Kasumi-1 (cell line): ENCODE measurements at regions not wholly inside any gene's neighbourhood (a gene's known extent, or its start where the extent isn't known, plus 50 kb on each side); places are given as distances from the start of the nearest gene placed in this dataset.
"Not testable (repeated sequence)": the region's sequence is repeated elsewhere in the genome, so short reads cannot be mapped to it uniquely, and the experiment has no call there.

Experiments
- DNase-seq, 2 experiments: peaks; one replicate each; lab custom pipeline; 2025; lab: John Stamatoyannopoulos, UW

DNA sequence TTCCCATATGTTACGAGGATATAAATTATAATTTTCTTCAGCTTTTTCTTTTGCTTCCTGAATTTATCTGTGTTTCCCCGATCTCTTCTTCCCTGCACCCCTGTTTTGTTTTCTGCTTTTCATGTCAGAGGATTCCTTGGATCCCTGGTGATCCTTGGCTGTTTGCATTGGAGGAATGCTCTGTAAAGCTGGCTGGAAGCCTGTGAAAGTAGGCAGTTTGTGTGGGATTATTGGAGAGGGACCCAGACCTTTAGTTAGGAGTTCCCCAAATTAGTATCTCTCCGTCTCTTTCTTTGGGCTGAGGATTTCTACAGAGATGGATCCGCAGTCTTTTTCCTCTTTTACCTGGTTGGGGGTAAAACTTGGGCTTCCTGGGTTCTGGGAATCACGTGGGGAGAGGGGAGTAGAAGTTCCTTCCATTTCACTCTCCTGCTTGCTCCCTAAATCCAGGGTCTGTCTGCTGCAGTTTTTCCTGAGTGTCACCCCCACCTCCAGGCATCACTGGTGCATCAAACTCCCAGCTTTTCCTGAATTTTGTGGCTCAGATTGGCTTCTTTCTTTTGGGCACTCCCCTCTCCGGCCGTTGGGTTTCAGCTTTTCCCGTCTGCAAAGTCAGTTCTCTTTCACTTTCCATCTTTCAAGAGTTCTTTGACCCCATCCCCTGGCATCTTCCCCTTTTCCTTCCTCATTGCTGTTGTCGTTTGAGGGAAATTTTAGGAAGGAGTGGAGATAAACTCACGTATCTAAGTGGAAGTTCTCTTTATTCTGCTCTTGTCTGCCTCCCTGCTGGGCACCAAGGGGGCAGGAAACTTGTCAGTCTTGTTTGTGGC, 79.1 kb upstream of the ALX4 start:
- DNase-seq, result no peak

DNA sequence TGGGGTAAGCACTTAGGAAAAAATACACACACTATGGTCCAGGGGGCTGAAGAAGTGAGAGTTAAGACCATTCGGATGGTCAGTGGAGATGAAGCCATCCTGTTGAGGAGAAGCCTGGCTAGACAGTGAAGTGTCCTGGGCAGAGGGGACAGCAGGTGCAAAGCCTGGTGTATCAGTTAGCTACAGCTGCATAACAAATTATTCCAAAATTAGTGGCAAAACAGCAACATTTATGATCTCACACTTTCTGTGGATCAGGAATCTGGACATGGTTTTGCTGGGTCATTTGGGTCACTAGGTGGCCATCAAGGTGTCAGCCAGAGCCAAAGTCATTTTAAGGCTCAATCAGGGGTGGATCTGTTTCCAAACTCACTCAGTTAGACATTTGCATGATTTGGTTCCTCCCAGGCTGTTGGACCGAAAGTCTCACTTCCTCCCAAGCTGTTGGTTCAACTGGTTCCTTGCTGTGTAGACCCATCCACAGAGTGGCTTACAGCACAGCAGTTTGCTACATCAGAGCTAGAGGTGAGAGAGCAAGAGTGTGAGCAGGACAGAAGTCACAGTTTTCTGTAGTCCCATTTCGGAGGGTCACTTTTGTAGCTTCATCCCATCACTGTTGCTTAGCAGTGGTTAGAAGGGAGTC, 80.1 kb upstream of the ALX4 start:
- DNase-seq, result no peak

DNA sequence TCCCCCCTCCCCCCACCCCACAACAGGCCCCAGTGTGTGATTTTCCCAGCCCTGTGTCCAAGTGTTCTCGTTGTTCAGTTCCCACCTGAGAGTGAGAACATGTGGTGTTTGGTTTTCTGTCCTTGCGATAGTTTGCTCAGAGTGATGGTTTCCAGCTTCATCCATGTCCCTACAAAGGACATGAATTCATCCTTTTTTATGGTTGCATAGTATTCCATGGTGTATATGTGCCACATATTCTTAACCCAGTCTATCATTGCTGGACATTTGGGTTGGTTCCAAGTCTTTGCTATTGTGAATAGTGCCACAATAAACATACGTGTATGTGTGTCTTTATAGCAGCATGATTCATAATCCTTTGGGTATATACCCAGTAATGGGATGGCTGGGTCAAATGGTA, 81.1 kb upstream of the ALX4 start:
- DNase-seq, result not testable (repeated sequence)

DNA sequence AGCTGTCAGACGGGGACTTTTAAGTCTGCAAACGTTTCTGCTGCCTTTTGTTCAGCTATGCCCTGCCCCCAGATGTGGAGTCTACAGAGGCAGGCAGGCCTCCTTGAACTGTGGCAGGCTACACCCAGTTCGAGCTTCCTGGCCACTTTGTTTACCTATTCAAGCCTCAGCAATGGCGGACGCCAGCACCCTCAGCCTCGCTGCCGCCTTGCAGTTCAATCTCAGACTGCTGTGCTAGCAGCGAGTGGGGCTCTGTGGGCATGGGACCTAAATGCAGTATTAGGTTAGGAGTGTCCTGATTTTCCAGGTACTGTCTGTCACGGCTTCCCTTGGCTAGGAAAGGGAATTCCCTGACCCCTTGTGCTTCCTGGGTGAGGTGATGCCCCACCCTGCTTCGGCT, 86.8 kb upstream of the ALX4 start:
- not testable (repeated sequence) for DNase-seq

DNA sequence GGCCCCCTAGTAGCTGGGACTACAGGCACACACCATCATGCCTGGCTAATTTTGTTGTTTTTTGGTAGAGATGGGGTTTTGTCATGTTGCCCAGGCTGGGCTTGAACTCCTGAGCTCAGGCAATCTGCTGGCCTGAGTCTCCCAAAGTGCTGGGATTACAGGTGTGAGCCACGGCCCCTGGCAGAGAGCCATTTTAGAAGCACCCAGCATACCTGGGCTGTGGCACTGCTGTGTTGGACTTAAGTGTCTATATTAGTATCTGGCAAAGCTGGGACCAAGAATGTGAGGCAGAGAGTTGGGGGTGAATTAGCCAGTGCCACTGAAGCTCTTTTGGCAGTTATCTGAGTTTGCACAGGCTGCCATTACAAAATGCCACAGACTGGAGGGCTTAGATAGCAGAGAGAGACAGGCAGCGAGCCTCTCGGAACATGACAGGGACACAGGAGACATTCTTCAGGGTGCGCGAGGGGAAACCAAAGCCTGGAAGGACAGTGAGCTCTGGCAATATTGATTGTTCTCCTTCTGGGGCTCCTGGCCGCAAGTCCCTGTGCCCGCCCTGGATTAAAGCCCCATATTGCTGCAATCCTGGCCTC, 87.7 kb upstream of the ALX4 start:
- no peak for DNase-seq

DNA sequence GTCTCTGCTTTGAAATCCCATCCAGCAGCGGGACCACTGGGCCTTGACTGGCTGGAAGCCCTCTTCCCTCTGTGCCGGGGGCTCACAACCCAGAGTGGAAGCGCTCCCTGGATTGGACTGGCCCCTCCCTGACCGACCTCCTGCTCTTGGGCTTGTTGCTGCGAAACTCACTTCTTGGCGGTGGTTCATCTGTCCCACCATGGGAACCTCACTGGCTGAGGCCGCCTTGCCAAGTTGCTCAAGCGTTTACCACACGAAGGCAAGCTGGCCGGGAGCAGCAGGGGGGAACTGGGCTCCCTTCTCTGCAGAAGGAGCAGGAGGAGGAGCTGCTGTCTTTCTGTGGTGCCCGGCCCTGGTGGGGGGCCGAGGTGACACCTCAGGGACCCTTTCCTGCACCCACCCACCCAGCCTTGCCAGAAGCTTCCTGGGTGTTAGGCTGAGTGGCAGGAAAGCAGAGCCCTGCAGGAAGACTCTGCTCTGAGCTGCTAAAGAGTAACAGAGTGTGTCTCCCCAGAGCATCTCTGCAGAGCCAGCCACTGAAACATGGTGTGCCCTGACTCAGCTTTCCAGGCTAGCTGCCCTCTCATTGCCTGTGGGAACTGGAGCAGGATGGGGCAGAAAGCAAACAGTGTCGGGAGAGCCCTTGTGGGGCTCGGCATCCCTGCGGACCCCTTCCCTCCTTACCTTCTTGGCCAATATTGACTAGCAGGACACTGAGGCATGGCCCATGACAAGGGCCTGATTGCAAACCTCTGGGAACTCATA, 88.5 kb upstream of the ALX4 start:
- no peak for DNase-seq

DNA sequence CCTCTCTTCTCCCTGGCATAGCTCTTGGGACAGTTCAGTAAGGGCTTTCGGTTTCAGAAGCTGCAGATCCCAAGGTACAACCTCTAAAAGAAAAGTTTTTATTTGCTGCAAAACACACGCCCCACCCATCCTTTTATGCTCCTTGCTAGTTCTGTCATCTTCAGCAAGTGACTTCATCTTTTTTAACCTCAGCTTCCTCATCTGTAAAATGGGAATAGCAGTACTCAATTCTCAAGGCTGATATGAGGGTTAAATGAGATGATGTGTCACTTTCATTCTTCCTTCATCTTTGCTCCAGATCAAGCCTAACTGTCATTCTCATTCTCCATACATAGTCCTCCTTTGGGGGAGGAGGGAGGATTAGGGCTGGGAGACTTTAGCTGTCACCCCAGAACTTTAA, 90.0 kb upstream of the ALX4 start:
- no peak for DNase-seq

DNA sequence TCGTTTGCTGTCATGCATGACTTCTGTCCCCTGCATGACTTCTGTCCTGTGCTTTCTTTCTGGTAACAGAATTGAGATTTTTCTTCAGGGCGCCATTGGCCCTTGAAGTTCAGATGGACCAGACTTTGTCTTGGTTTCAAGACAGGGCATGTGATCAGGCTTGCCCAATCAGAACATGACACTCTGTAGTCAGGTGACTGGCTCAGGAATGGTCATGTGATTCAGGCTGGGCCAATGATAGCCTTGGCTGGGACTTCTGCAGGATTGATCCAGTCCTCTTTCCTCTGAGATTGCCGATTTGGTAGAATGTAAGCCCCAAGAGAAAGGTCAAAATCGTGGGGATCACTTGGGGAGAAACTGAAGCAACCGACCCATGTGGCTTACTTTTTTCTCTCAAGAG, 90.5 kb upstream of the ALX4 start:
- DNase-seq, result no peak

DNA sequence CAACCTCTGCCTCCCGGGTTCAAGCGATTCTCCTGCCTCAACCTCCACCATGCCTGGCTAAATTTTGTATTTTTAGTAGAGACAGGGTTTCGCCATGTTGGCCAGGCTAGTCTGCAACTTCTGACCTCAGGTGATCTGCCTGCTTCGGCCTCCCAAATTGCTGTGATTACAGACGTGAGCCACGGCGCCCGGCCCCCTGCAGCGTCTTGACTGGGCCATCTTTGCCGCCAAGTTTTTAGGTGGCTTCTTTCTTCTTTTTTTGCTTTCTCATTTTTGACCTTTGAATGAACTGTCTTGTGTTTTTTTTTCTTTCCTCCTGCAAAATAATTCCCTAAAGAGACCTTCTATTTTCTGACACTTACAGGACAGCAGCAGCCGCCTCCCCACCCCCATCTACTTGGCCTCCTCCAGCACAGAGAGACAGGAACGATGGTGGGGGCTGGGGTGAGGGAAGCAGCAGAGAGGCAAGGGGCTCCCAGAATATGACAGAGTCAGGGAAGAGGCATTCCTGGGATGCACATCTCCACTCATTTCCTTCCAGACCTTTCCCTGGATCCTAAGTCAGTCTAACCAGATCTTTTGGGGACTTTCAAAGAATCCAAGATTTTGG, 92.6 kb upstream of the ALX4 start:
- DNase-seq, result no peak

DNA sequence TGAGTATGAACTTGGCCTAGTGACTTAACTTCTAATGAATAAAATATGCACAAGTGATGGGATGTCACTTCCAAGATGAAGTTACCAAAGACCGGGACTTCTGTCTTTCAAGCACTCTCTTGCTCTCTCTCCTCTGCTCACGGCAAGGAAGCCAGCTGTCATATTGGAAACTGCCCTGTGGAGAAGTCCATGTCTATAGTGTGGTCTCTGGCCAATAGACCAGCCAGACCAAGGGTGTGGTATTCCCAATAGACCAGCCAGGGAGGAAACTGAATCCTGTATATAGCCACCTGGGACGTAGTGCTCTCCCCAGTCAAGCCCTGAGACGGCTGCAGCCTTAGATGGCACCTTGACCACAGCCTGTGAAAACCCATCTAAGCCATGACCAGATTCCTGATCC, 93.2 kb upstream of the ALX4 start:
- DNase-seq, result no peak

DNA sequence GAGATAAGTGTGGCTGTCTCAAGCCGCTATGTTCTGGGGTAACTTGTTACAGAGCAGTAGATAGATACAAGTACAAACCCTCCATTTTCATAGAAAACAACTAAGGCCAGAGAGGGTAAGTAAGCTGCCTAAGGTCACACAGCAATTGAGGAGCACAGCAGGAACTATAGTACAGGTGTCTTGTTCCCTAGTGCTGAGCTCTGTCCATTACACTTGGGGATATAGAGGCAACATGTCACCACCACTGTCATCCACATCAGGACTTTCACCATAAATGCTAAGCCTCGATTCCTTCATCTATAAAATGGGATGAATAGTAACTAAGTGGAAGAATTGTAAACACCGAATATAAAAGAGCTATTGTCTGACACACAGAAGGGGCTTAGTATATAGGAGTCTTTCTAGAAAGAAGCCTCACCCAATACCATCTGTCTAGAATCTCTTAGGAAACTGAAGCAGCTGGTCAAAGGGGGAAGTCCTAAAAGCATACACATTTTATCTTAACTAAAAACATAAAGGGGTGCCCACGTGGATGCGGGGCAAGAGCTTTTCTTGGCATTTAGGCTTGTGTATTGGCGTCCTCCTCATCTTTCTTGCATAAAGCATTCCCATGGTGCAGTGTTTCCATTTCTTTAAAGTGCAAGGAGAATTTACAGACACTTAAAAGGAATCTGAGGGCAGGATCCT, 93.8 kb upstream of the ALX4 start:
- DNase-seq, result no peak

DNA sequence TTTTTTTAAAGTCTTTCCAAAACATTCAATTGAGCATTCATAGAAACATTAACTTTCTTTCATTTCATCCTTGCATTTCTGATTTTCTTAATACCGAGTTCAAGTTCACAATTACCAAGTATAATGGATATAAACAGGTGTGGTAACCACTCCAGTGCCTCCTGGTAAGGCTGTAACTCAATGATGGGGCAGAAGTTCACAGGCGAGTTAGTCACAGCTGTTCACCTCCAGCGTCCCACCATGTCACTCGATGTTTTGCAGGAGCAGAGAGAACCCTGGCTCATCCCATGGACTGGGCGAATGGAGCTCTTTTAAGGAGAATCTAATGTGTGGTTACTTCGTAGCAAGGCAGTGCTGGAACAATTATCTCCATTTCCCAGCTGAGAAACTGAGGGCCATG, 94.4 kb upstream of the ALX4 start:
- DNase-seq, result no peak

DNA sequence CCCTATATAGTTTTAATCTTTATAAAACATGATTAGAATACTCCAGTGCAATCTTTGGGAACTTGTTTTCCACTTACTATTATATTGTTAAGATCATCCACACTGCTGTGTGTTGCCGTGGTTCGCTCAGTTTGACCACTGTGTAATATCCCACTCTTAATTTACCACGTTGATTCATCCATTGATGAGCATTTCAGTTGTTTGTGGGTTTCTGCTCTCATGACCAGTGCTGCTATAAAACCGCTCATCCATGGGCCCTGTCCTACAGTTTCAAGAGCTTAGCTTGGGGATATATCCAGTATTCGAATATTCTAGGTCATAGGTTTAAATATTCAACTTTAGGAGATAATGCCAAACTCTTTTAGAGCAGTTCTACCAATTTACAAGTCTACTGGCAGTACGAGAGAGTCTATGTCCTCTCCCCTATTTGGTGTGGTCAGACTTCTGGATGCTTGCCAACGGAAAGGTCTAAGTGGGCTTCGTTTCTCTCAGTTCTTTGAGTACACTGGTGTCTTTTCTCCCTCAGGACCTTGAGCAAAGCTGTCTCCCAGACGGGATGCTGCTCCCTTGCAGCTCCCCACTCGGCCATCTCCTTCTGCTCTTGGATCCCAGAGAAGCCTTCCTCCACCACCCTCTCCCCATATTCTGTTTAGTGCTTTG, 94.9 kb upstream of the ALX4 start:
- DNase-seq, result no peak

DNA sequence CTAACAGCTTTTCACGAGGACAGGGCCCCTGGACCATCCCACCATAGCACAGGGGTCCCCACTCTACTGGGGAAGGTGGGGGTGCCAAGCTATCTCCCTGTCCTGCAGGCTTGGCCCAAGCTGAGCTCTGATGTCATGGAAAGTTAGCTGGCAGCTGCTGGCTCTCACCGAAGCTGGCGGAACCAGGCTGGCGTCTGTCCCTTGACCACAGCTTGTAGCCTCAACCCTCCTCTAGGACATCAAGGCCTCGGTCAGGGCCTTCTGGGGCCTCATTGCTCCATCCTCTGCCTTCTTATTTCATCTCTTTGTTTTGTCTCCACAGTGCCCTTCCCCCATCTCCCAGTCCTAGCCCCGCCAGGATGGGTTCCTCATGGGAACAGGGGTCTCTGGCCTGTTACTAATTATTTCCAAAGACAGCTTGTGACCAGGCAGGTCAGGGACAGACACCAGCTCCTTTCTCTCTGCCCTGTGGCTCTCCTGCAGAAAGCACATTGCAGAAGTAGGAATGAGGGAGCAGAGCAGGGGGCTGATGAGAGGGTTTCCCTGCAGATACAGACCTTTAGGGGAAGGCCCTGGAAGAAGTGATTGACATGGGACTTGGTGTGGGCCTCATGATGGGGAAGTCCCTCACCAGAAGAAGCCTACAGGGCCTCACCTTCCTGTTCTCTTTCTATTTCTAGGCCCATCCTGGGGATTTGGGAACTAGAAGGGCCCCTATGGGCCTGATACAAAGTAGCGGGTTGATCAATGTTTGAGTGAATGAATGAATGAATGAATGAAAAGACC, 97.5 kb upstream of the ALX4 start:
- no peak for DNase-seq

DNA sequence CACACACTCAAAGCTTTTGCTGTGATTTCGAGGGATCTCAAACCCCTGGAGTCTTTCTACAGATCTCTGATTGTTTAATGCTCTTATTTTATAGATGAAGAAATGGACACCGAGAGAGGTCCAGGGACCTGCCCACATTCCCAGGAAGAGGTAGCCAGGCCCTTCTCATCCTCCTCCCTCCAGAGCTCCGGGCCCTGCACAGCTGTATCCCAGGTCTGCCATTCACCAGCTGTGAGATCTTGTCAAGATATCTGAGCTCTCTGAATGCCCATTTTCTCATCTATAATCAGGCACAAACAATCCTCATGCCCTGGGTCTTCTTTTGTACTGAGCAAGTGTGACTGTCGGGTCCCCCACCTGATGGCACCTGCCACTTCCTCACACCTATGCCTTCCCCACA, 98.2 kb upstream of the ALX4 start:
- DNase-seq, result no peak

DNA sequence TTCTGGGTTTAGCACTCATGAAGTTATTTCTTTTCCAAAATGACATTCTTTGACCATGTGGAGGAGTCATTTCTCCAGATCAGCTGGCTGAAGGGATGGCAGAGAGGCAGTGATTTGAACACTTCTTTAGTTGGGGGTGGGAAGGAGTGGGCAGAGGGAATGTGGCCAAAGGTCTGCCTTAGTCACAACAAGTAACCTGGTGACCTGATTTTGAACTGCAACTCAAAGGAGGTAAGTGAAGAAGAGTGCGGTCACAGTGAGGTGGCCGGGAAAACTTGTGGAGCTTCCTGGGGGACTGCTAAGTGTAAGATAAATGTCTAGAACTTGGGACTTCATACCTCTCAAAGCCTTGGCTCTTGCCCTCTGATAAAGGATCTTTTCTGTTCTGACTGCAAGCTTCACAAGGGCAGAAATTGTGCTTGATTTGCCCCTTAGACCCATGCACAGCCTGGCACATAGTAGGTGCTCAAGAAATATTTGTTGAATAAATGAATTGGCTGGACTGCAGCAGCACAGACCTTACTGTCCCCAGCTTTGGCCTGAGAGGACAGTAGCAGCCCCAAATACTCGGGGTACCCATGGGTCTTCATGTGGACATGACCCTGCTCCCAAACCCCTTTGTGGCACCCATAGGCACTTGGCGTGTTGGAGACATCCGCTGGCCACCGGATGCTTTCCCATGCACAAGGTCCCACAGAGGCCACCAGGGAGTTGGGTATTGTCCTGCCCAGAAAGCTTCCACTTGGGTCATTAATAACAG, 99.0 kb upstream of the ALX4 start:
- no peak for DNase-seq

DNA sequence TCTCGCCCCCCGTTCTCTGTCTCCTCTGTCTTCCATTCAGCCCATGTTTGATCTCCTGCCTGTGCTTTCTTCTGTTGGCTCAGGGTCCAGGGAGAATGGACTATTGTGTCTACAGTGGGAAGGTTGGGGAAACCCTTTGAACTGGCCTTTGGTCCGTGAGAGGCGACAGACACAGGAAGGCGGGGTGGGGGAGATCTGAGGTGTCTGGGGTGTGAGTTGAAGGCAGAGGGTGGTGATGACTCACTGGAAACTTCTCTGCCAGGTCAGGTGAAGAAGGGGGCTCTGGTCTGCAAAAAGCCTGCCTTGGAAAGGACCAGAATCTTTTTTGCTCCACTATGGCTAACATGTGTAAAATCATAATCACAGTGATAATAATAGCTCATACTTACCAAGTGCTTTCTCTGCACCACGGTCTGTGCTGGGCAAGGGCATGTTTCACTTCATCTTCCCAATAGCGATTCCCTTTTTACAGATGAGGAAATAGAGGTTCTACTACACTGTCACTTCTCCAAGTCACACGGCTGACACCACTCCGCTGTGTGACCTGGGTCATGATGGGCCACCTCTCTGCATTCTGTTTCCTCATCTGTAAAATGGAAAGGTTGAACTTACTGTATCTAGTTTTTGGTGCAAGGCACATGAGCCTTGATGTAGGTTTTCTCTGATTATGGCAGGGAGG, 99.8 kb upstream of the ALX4 start:
- no peak for DNase-seq

DNA sequence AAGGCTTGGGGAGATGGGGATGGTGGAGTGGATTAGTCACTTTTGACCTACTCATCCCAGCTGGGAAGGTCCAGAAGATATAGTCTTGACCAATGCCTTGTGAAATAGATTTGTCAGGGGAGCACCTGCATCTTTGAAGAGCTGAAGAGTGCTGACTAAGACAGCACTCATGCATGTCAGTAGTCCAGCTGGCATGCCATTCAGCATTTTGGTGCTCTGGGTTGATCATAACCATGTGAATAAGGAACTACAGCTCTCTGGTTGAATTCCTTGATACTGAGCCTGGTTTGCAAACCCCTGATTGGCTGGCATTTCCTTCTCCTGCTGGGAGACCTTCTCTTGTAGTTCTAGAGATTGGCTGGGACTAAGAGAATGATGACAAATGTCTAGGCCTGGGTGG, 106.8 kb upstream of the ALX4 start:
- DNase-seq, result no peak
